Suppressor macrophage treated with lipopolysaccharide for 1 hour (primary cell): ENCODE measurements at regions not wholly inside any gene's neighbourhood (a gene's known extent, or its start where the extent isn't known, plus 50 kb on each side); places are given as distances from the start of the nearest gene placed in this dataset.

Experiments
- DNase-seq, 3 donors: peaks; one replicate each; pipeline ENCODE4 v3.0.0-alpha.2; 2020 to 2022

DNA sequence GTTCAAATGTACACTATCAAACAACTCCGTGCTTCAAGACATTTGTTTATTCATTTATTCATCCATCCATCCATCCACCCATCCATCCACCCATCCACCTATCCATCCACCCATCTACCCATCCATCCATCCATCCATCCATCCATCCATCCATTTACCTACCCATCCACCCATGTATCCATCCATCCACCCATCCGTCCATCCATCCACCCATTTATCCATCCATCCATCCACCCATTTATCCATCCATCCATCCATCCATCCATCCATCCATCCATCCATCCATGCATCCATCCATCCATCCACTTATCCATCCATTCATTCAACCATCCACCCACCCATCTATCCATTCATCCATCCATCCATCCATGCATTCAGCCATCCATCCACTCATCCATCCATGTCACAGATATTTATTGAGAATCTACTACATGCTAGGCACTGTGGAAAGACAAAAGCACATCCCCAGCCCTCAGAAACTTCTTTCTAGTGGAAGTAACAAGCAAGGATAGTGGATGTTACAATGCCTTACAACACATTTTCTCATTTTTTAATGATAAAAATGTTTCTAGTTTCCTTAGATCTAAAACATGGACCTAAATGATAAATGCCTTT lies 237.6 kb downstream of the ZNF536 start:
- DNase-seq: no peak

DNA sequence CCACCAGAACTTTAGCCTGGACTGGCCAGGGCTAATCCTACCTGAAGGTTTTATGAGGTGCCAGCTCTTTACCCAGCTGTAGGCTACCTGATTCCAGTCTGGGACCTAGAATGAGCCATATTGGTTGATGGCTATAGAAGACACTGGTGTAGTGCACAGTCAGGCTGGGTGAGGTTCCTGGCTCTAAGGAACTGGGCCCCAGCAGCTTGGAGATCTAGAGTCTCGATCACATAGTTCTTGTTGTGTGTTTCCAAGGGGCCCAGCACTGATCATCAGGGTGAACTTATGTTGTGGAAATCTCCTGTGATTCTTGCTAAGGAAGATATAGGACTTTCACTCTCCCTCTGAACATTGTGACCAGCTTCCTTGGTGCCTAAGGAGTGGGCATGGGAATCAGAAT lies 236.3 kb downstream of the ZNF536 start:
- no peak for DNase-seq
